ENCODE measurements at regions not wholly inside any gene's neighbourhood (a gene's known extent, or its start where the extent isn't known, plus 50 kb on each side); places are given as distances from the start of the nearest gene placed in this dataset.

GRCh38 chr4:8739820-8740665 is 131.6 kb downstream of the HMX1 start:
- DNase-seq (ENCODE audit: low spot score): no peak
- in situ Hi-C loops (cut with HindIII; ENCODE audit: low sequenced_read_pairs): no loop called here

- in situ Hi-C loops (cut with HindIII; ENCODE audit: low sequenced_read_pairs): no loop called here
- no peak for DNase-seq (ENCODE audit: low spot score)
These were observed 132.3 kb downstream of the HMX1 start for GRCh38 chr4:8739317-8739716.

- in situ Hi-C loops (cut with HindIII; ENCODE audit: low sequenced_read_pairs): no loop called here
- DNase-seq (ENCODE audit: low spot score): no peak
These were observed 133.1 kb downstream of the HMX1 start for GRCh38 chr4:8738471-8738931.

- DNase-seq (ENCODE audit: low spot score): no peak
- in situ Hi-C loops (cut with HindIII; ENCODE audit: low sequenced_read_pairs): no loop called here
These were observed 133.9 kb downstream of the HMX1 start for GRCh38 chr4:8737601-8738279.

GRCh38 chr4:8737075-8737474 is 134.6 kb downstream of the HMX1 start:
- in situ Hi-C loops (cut with HindIII; ENCODE audit: low sequenced_read_pairs): no loop called here
- DNase-seq (ENCODE audit: low spot score): no peak

- in situ Hi-C loops (cut with HindIII; ENCODE audit: low sequenced_read_pairs): no loop called here
- no peak for DNase-seq (ENCODE audit: low spot score)
These were observed 135.4 kb downstream of the HMX1 start for GRCh38 chr4:8736090-8736825.

GRCh38 chr4:8735236-8736089 is 136.2 kb downstream of the HMX1 start:
- DNase-seq (ENCODE audit: low spot score): no peak

GRCh38 chr4:8732681-8733243 is 138.9 kb downstream of the HMX1 start:
- no peak for DNase-seq (ENCODE audit: low spot score)
- in situ Hi-C loops (cut with HindIII; ENCODE audit: low sequenced_read_pairs): no loop called here

More at GRCh38 chr4:8735236-8736089, 136.2 kb downstream of the HMX1 start:
- in situ Hi-C loops (cut with HindIII; ENCODE audit: low sequenced_read_pairs): no loop called here

- in situ Hi-C loops (cut with HindIII; ENCODE audit: low sequenced_read_pairs): no loop called here
- DNase-seq (ENCODE audit: low spot score): no peak
These were observed 139.5 kb downstream of the CPZ start for GRCh38 chr4:8732092-8732491.

GRCh38 chr4:8731364-8731763 is 138.8 kb downstream of the CPZ start:
- in situ Hi-C loops (cut with HindIII; ENCODE audit: low sequenced_read_pairs): no loop called here
- DNase-seq (ENCODE audit: low spot score): no peak

- no peak for DNase-seq (ENCODE audit: low spot score)
- in situ Hi-C loops (cut with HindIII; ENCODE audit: low sequenced_read_pairs): no loop called here
These were observed 138.1 kb downstream of the CPZ start for GRCh38 chr4:8730681-8731080.

- in situ Hi-C loops (cut with HindIII; ENCODE audit: low sequenced_read_pairs): no loop called here
- no peak for DNase-seq (ENCODE audit: low spot score)
These were observed 137.6 kb downstream of the CPZ start for GRCh38 chr4:8730159-8730558.

- in situ Hi-C loops (cut with HindIII; ENCODE audit: low sequenced_read_pairs): no loop called here
- no peak for DNase-seq (ENCODE audit: low spot score)
These were observed 137.0 kb downstream of the CPZ start for GRCh38 chr4:8729408-8730149.

- DNase-seq (ENCODE audit: low spot score): no peak
- in situ Hi-C loops (cut with HindIII; ENCODE audit: low sequenced_read_pairs): no loop called here
These were observed 136.2 kb downstream of the CPZ start for GRCh38 chr4:8728536-8729407.

- in situ Hi-C loops (cut with HindIII; ENCODE audit: low sequenced_read_pairs): no loop called here
- DNase-seq (ENCODE audit: low spot score): no peak
These were observed 135.3 kb downstream of the CPZ start for GRCh38 chr4:8727546-8728510.

- in situ Hi-C loops (cut with HindIII; ENCODE audit: low sequenced_read_pairs): no loop called here
- DNase-seq (ENCODE audit: low spot score): no peak
These were observed 134.6 kb downstream of the CPZ start for GRCh38 chr4:8727131-8727530.

All from G401 (cell line).